ENCODE measurements at regions not wholly inside any gene's neighbourhood (a gene's known extent, or its start where the extent isn't known, plus 50 kb on each side); places are given as distances from the start of the nearest gene placed in this dataset.

GRCh38 chr13:40403509-40404241, 262.8 kb downstream of the FOXO1 start:
- no peak for TF ChIP-seq CTCF (tag by site-specific recombination; IDR thresholded peaks at IDR 0.05)
- no peak for TF ChIP-seq PATZ1 (tag by site-specific recombination; IDR thresholded peaks at IDR 0.05)
- no peak for TF ChIP-seq YY1 (tag by site-specific recombination; IDR thresholded peaks at IDR 0.05)
- TF ChIP-seq ZNF518A (tag by site-specific recombination; conservative IDR thresholded peaks at IDR 0.05; ENCODE audit: low read depth) = no peak
- TF ChIP-seq ZNF341 (tag by site-specific recombination; IDR thresholded peaks at IDR 0.05; ENCODE audit: low read depth) = no peak
- TF ChIP-seq ZSCAN30 (tag by site-specific recombination; IDR thresholded peaks at IDR 0.05) = no peak
- no peak for TF ChIP-seq ZNF548 (tag by site-specific recombination; IDR thresholded peaks at IDR 0.05)
